OCI-M1 (cell line): ENCODE measurements at regions not wholly inside any gene's neighbourhood (a gene's known extent, or its start where the extent isn't known, plus 50 kb on each side); places are given as distances from the start of the nearest gene placed in this dataset.

Experiments
- DNase-seq: peaks from one replicate; lab custom pipeline; 2025; lab: John Stamatoyannopoulos, UW

GRCh38 chr13:107252428-107252827 lies 684.5 kb upstream of the ARGLU1 start:
- no peak for DNase-seq

- DNase-seq = no peak
Measured at GRCh38 chr13:107252021-107252420, 684.1 kb upstream of the ARGLU1 start.

- no peak for DNase-seq
Measured at GRCh38 chr13:107251341-107251740, 683.4 kb upstream of the ARGLU1 start.

GRCh38 chr13:107250628-107251027 lies 682.7 kb upstream of the ARGLU1 start:
- no peak for DNase-seq

- no peak for DNase-seq
Measured at GRCh38 chr13:107244241-107244640, 676.3 kb upstream of the ARGLU1 start.

GRCh38 chr13:107242138-107242537 lies 674.2 kb upstream of the ARGLU1 start:
- no peak for DNase-seq

GRCh38 chr13:107241381-107241780 lies 673.4 kb upstream of the ARGLU1 start:
- no peak for DNase-seq

GRCh38 chr13:107239213-107239612 lies 671.3 kb upstream of the ARGLU1 start:
- DNase-seq = peak; percentile 43

- no peak for DNase-seq
Measured at GRCh38 chr13:107238262-107238981, 670.5 kb upstream of the ARGLU1 start.

- no peak for DNase-seq
Measured at GRCh38 chr13:107234319-107235073, 666.6 kb upstream of the ARGLU1 start.

GRCh38 chr13:107233541-107233940 lies 665.6 kb upstream of the ARGLU1 start:
- no peak for DNase-seq

- no peak for DNase-seq
Measured at GRCh38 chr13:107231944-107232343, 664.0 kb upstream of the ARGLU1 start.

- no peak for DNase-seq
Measured at GRCh38 chr13:107223867-107224266, 655.9 kb upstream of the ARGLU1 start.

GRCh38 chr13:107222597-107222996 lies 654.7 kb upstream of the ARGLU1 start:
- no peak for DNase-seq

GRCh38 chr13:107220245-107220644 lies 652.3 kb upstream of the ARGLU1 start:
- no peak for DNase-seq

- no peak for DNase-seq
Measured at GRCh38 chr13:107217251-107217650, 649.3 kb upstream of the ARGLU1 start.

GRCh38 chr13:107216046-107216755 lies 648.3 kb upstream of the ARGLU1 start:
- DNase-seq = no peak

- peak; percentile 87 for DNase-seq
Measured at GRCh38 chr13:107211073-107211472, 643.1 kb upstream of the ARGLU1 start.

- DNase-seq = no peak
Measured at GRCh38 chr13:107210723-107211030, 642.7 kb upstream of the ARGLU1 start.

- DNase-seq = no peak
Measured at GRCh38 chr13:107209824-107210722, 642.1 kb upstream of the ARGLU1 start.

GRCh38 chr13:107208889-107209288 lies 641.0 kb upstream of the ARGLU1 start:
- peak; percentile 59 for DNase-seq
